Gastroesophageal sphincter (tissue), 4 donors: ENCODE measurements at regions not wholly inside any gene's neighbourhood (a gene's known extent, or its start where the extent isn't known, plus 50 kb on each side); places are given as distances from the start of the nearest gene placed in this dataset.
"Not testable (repeated sequence)": the region's sequence is repeated elsewhere in the genome, so short reads cannot be mapped to it uniquely, and the experiment has no call there.

Experiments used
- ATAC-seq: fragments of 150-250 bp; one replicate; pipeline ENCODE4 v1.9.1; 2016; ENCODE audit warnings: mild to moderate bottlenecking, moderate library complexity
- H3K27ac ChIP-seq, 4 donors: fragments of 200-600 bp; sonication (generic) in 3 of 4; 1 replicate in 3 of 4; 2 replicates in 1 of 4; pipeline ENCODE4 v1.5.1; 2016 to 2019
- H3K27me3 ChIP-seq: fragments of 200-600 bp; sonication (generic); one replicate; pipeline ENCODE4 v1.5.1; 2019
- H3K36me3 ChIP-seq, 2 donors: fragments of 200-600 bp; sonication (generic); one replicate each; pipeline ENCODE4 v1.5.1; 2019; ENCODE audit warnings: control low read depth in 1 of 2
- H3K4me1 ChIP-seq, 3 donors: fragments of 200-600 bp; sonication (generic); 1 replicate in 2 of 3; 2 replicates in 1 of 3; pipeline ENCODE4 v1.5.1; 2016 to 2019; ENCODE audit warnings: control low read depth in 2 of 3
- H3K4me3 ChIP-seq, 2 donors: fragments of 200-600 bp; sonication (generic); one replicate each; pipeline ENCODE4 v1.5.1; 2019; ENCODE audit warnings: mild to moderate bottlenecking in 1 of 2, moderate library complexity in 1 of 2
- H3K9me3 ChIP-seq, 3 donors: fragments of 200-600 bp; sonication (generic); one replicate each; pipeline ENCODE4 v1.5.1; 2017 to 2019; ENCODE audit warnings: control low read depth in 2 of 3
- CTCF ChIP-seq, 4 experiments: fragments of 200-600 bp in 2 of 4; fragments of 450-650 bp in 2 of 4; sonication (generic) in 1 of 4; IDR thresholded peaks; one replicate each; pipeline ENCODE4 v1.5.1; 2017 to 2019; ENCODE audit warnings: antibody characterized with exemption in 4 of 4, mild to moderate bottlenecking in 2 of 4, moderate library complexity in 2 of 4
- EP300 ChIP-seq: sonication (generic); formaldehyde crosslinking; IDR thresholded peaks from one replicate; pipeline ENCODE4 v1.6.1; 2017; ENCODE audit warnings: antibody characterized with exemption, mild to moderate bottlenecking
- POLR2A ChIP-seq, 2 donors: fragments of 450-650 bp; IDR thresholded peaks; one replicate each; pipeline ENCODE4 v1.6.1; 2017; ENCODE audit warnings: antibody characterized with exemption in 2 of 2, mild to moderate bottlenecking in 2 of 2, moderate library complexity in 1 of 2
- POLR2AphosphoS5 ChIP-seq: sonication (generic); formaldehyde crosslinking; IDR thresholded peaks from one replicate; pipeline ENCODE4 v1.6.1; 2017; ENCODE audit warnings: antibody characterized with exemption
- WGBS, 2 donors: methylation state at CpG; one replicate each; pipeline ENCODE4 v1.1.5; 2018; ENCODE audit warnings: low coverage in 1 of 2; 5-methylcytosine and 5-hydroxymethylcytosine counted together

GRCh38 chr22:49514211-49514610, 313.5 kb downstream of the BRD1 start:
- Histone ChIP-seq H3K4me1 (no peaks in the 10 kb centered on the region), H3K9me3 (peaks cover 0 to 13% (median 0%) of the 10 kb centered on the region in 3 donors), H3K36me3 (no peaks in the 10 kb centered on the region), H3K27ac (no peak overlapping the region), H3K4me3 (no peak overlapping the region), H3K27me3 (peaks cover 46% of the 10 kb centered on the region)
- no peak for TF ChIP-seq CTCF (IDR thresholded peaks at IDR 0.05)
- no peak for TF ChIP-seq POLR2A (IDR thresholded peaks at IDR 0.05)
- no peak for TF ChIP-seq EP300
- no peak for TF ChIP-seq POLR2AphosphoS5
- 67 to 87% methylated on average over 6 of the region's 11 CpGs for WGBS, 2 donors
- no peak for ATAC-seq

- 45 to 71% methylated on average over 4 to 5 of the region's 5 CpGs for WGBS, 2 donors
- no peak overlapping the region for H3K4me3 ChIP-seq
- no peak for TF ChIP-seq POLR2AphosphoS5
- no peak for TF ChIP-seq EP300
- TF ChIP-seq POLR2A (IDR thresholded peaks at IDR 0.05), result no peak
- TF ChIP-seq CTCF (IDR thresholded peaks at IDR 0.05), result no peak
- H3K36me3 ChIP-seq, result no peaks in the 10 kb centered on the region
- peaks cover 37% of the 10 kb centered on the region for H3K27me3 ChIP-seq
- peaks cover 0 to 13% (median 0%) of the 10 kb centered on the region in 3 donors for H3K9me3 ChIP-seq
- no peak for ATAC-seq
- H3K27ac ChIP-seq, result no peak overlapping the region
- no peaks in the 10 kb centered on the region for H3K4me1 ChIP-seq
Measured at GRCh38 chr22:49513358-49513851, 314.3 kb downstream of the BRD1 start.

- Histone ChIP-seq H3K36me3 (no peaks in the 10 kb centered on the region), H3K27me3 (peaks cover 31% of the 10 kb centered on the region), H3K4me1 (no peaks in the 10 kb centered on the region), H3K9me3 (peaks cover 0 to 13% (median 0%) of the 10 kb centered on the region in 3 donors), H3K4me3 (no peak overlapping the region), H3K27ac (no peak overlapping the region)
- ATAC-seq, result no peak
- WGBS, 2 donors, result 78 to 84% methylated on average over 4 to 12 of the region's 13 CpGs
- TF ChIP-seq POLR2AphosphoS5 (no peak), CTCF (IDR thresholded peaks at IDR 0.05) (no peak), EP300 (no peak), POLR2A (IDR thresholded peaks at IDR 0.05) (no peak)
Measured at GRCh38 chr22:49512487-49513165, 315.0 kb downstream of the BRD1 start.

GRCh38 chr22:49511393-49512189, 316.1 kb downstream of the BRD1 start:
- WGBS, 2 donors, result 50 to 85% methylated on average over 1 to 3 of the region's 5 CpGs
- H3K27ac ChIP-seq, ATAC-seq, H3K36me3 ChIP-seq, H3K4me1 ChIP-seq, H3K4me3 ChIP-seq: not testable (repeated sequence)
- peaks cover 21% of the 10 kb centered on the region for H3K27me3 ChIP-seq
- peaks cover 0 to 13% (median 0%) of the 10 kb centered on the region in 3 donors for H3K9me3 ChIP-seq

- H3K27ac ChIP-seq, result no peak overlapping the region
- TF ChIP-seq POLR2AphosphoS5, result no peak
- TF ChIP-seq CTCF (IDR thresholded peaks at IDR 0.05), result no peak
- TF ChIP-seq EP300, result no peak
- no peak for TF ChIP-seq POLR2A (IDR thresholded peaks at IDR 0.05)
- peaks cover 0 to 17% (median 0%) of the 10 kb centered on the region in 3 donors for H3K9me3 ChIP-seq
- H3K4me3 ChIP-seq, result no peak overlapping the region
- H3K36me3 ChIP-seq, result no peaks in the 10 kb centered on the region
- H3K27me3 ChIP-seq, result peaks cover 20% of the 10 kb centered on the region
- ATAC-seq, result no peak
- WGBS, 2 donors, result 85 to 90% methylated on average over 1 of the region's 1 CpG
- no peaks in the 10 kb centered on the region for H3K4me1 ChIP-seq
Measured at GRCh38 chr22:49510718-49511117, 317.0 kb downstream of the BRD1 start.
